ENCODE measurements at regions not wholly inside any gene's neighbourhood (a gene's known extent, or its start where the extent isn't known, plus 50 kb on each side); places are given as distances from the start of the nearest gene placed in this dataset.

DNA sequence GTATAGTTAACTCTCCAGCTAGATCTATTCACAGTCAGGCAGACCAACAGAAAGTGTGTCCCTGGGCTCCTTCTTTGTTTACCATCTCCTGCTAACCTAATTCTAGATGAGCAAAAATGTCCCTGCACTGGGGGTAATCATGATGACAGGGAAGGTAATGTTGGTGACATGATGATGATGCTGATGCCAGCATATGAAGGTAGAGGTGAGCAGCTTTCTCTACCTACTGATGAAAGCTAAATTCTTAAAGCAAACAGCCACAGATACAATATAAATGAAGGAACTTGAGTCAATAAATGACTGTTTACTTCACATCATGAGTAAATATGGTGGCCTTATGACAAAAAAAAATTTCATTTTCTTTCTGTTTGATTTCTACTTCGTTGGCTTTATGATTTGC, 78.5 kb downstream of the NKX6-1 start:
- no peak for TF ChIP-seq EP300 (IDR thresholded peaks at IDR 0.05)
- no peak for TF ChIP-seq POLR2A (IDR thresholded peaks at IDR 0.05)
